ENCODE measurements at regions not wholly inside any gene's neighbourhood (a gene's known extent, or its start where the extent isn't known, plus 50 kb on each side); places are given as distances from the start of the nearest gene placed in this dataset.

DNA sequence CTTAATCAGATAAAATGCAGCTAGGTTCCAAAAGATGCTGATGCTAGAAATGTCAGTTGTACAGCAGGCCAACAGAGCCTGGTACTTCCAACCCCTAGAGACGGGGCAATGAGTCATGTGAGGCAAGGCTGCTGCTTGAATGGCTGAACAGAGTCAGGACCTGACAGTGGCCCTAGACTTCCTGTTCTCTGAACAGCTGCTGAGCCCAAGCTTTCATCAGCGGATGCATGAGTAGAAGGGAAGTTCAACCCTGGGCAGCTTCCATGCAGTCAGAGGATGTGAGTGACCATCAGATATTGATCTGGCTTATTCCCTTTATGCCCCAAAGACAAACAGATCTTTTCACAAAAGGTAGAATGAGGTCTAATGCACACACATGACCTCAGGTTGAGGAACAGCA lies 282.9 kb upstream of the COL8A1 start:
- Histone ChIP-seq H2AFZ (ENCODE audit: control insufficient read depth, low read depth, low read length) (no peak overlapping the region), H3K4me1 (ENCODE audit: control insufficient read depth, insufficient read depth, low read length) (no peaks in the 10 kb centered on the region), H3K36me3 (ENCODE audit: control insufficient read depth in 2 of 2, insufficient read depth in 2 of 2, low read length in 1 of 2) (no peaks in the 10 kb centered on the region), H3K4me3 (no peak overlapping the region), H3K9me3 (replicated peaks; ENCODE audit: control insufficient read depth, insufficient read depth, low read length) (no peaks in the 10 kb centered on the region; the same call in 2 of the 3 replicates), H3K27me3 (replicated peaks in 1 of 2; ENCODE audit: control insufficient read depth in 2 of 2, insufficient read depth in 2 of 2, low read length in 1 of 2) (no peaks in the 10 kb centered on the region), H3K79me2 (ENCODE audit: control insufficient read depth, insufficient read depth, low read length) (no peaks in the 10 kb centered on the region), H3K4me2 (ENCODE audit: control insufficient read depth, insufficient read depth) (no peak overlapping the region), H3K27ac (ENCODE audit: control insufficient read depth, insufficient read depth) (no peak overlapping the region), H3K9ac (ENCODE audit: control insufficient read depth, insufficient read depth, low read length) (no peak overlapping the region), H4K20me1 (ENCODE audit: control insufficient read depth, insufficient read depth) (no peaks in the 10 kb centered on the region)
- ATAC-seq (no peak), FAIRE-seq (no peak), DNase-seq (ENCODE audit: low read depth, low spot score) (no peak)
- POLR2A ChIA-PET, result no interaction called here
- in situ Hi-C loops (cut with MboI), result no loop called here
- intact Hi-C loops (cut with micrococcal nuclease; ENCODE audit: unreplicated experiment), result no loop called here
- CTCF ChIA-PET, result interaction anchor here (0.6 kb wide), 1 partner anchor 353 kb away, joined by 3 read pairs; no protein-coding TSS in a partner anchor
- WGBS (ENCODE audit: insufficient coverage, insufficient replicate concordance, low lambda C conversion rate, missing lambda C conversion rate), result 0% methylated on average over 1 of the region's 2 CpGs
- TF ChIP-seq ATF7 (IDR thresholded peaks at IDR 0.05; ENCODE audit: low read depth) (no peak), SREBF1 (IDR thresholded peaks at IDR 0.05; ENCODE audit: low read length) (no peak), ZNF384 (IDR thresholded peaks at IDR 0.05; ENCODE audit: borderline replicate concordance, low read depth, low read length) (no peak), NFIC (IDR thresholded peaks at IDR 0.05; ENCODE audit: low read depth, low read length) (no peak), ZBED1 (IDR thresholded peaks at IDR 0.05; ENCODE audit: borderline replicate concordance) (no peak), NR2C1 (IDR thresholded peaks at IDR 0.05) (no peak), IRF3 (IDR thresholded peaks at IDR 0.05) (no peak), IRF4 (IDR thresholded peaks at IDR 0.05; ENCODE audit: low read depth, low read length) (no peak), CREM (IDR thresholded peaks at IDR 0.05; ENCODE audit: low read depth) (no peak), YY1 (IDR thresholded peaks at IDR 0.05; ENCODE audit: low read depth, low read length) (no peak), IKZF1 (conservative IDR thresholded peaks at IDR 0.05) (no peak), RAD21 (IDR thresholded peaks at IDR 0.05; ENCODE audit: insufficient read depth, low read depth, low read length) (no peak), HCFC1 (IDR thresholded peaks at IDR 0.05; ENCODE audit: low read length) (no peak)
- TF ChIP-seq, protein P1, sequence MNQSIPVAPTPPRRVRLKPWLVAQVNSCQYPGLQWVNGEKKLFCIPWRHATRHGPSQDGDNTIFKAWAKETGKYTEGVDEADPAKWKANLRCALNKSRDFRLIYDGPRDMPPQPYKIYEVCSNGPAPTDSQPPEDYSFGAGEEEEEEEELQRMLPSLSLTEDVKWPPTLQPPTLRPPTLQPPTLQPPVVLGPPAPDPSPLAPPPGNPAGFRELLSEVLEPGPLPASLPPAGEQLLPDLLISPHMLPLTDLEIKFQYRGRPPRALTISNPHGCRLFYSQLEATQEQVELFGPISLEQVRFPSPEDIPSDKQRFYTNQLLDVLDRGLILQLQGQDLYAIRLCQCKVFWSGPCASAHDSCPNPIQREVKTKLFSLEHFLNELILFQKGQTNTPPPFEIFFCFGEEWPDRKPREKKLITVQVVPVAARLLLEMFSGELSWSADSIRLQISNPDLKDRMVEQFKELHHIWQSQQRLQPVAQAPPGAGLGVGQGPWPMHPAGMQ (IDR thresholded peaks at IDR 0.05; ENCODE audit: borderline replicate concordance), result no peak
- no TSS peak for BruUV-seq (replicated peaks)
- RAD21 ChIA-PET (ENCODE audit: unreplicated experiment), result no interaction called here
- SMC1A ChIA-PET (ENCODE audit: uncharacterized antibody, unreplicated experiment), result interaction anchor here (1.1 kb wide), 1 partner anchor 21 kb away, joined by 4 read pairs; no protein-coding TSS in a partner anchor
